ENCODE measurements at regions not wholly inside any gene's neighbourhood (a gene's known extent, or its start where the extent isn't known, plus 50 kb on each side); places are given as distances from the start of the nearest gene placed in this dataset.

DNA sequence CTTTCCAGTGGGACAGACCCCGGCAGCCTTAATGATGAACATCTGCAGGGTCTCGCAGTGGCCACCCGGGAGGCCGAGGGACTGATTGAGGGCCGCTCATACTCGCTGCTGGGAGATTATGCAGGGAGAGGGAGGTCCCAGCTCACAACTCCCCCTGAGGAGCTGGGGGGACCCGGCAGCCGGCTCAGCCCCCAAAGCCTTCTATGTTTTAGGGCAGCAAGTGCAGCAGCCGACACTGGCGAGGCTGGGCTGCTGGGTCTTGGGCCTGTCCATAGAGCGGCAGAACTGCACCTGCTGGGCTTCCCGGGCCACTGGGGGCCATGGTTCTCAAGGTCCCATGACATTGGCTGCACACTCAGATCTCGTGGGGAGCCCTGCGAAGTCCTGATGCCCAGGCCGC is 110.7 kb downstream of the RFLNA start:
- no peak overlapping the region for H3K4me3 ChIP-seq (replicated peaks; ENCODE audit: low read depth, low read length)
- DNase-seq (ENCODE audit: low read depth), result no peak
- TF ChIP-seq, protein P1, sequence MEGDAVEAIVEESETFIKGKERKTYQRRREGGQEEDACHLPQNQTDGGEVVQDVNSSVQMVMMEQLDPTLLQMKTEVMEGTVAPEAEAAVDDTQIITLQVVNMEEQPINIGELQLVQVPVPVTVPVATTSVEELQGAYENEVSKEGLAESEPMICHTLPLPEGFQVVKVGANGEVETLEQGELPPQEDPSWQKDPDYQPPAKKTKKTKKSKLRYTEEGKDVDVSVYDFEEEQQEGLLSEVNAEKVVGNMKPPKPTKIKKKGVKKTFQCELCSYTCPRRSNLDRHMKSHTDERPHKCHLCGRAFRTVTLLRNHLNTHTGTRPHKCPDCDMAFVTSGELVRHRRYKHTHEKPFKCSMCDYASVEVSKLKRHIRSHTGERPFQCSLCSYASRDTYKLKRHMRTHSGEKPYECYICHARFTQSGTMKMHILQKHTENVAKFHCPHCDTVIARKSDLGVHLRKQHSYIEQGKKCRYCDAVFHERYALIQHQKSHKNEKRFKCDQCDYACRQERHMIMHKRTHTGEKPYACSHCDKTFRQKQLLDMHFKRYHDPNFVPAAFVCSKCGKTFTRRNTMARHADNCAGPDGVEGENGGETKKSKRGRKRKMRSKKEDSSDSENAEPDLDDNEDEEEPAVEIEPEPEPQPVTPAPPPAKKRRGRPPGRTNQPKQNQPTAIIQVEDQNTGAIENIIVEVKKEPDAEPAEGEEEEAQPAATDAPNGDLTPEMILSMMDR (IDR thresholded peaks at IDR 0.05; ENCODE audit: low read length, missing control alignments), result no peak

DNA sequence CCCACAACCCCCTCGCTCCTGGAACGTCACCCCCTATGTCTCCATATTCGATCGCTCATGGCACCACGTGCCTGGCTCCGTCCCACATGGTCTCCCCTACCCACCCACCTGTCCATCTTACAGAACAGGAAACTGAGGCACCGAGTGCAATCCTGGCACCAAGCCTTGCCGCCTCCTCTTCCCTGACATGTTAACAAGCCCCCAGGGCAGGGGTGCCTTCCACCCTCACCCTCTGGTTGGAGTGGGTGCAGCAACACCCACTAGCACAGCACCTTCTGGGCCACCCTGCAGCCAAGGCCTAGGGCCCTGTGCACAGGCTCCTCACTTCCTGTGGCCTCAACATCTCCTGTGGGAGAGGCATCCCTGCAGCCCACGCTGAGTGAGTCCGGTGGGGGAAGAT is 110.3 kb downstream of the RFLNA start:
- no peak overlapping the region for H3K4me3 ChIP-seq (replicated peaks; ENCODE audit: low read depth, low read length)
- TF ChIP-seq, protein P1 (IDR thresholded peaks at IDR 0.05; ENCODE audit: low read length, missing control alignments), result no peak
- no peak for DNase-seq (ENCODE audit: low read depth)

DNA sequence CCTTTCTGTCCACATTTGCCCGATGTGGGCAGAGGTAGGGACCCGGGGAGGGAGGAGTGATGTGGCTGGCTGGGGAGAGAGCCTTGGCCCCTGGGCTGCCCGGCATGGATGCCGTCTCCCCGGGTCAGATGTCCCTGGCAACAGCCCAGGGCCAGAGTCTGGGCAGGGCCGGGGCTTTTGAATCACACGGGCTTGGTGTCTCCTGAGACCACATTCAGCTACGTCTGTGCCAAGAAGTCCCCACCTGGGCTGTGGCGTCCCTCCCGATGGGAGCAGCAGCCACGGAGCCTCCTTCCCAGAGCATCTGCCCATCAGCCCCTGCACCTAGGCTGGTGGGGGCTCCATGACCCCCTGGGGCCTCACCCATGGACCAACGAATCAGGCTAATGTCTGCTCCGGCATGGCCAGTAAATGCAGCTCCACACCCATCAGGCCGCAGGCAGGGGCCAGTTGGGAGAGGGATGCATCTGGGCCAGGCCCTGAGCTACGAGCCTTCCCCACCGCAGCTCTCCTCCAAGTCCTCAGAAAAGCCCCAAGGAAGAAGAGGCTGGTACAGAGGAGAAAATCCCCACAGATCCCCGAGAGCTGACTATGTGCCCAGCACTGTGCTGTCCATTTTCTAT is 109.4 kb downstream of the RFLNA start:
- H3K4me3 ChIP-seq (replicated peaks; ENCODE audit: low read depth, low read length), result no peak overlapping the region
- TF ChIP-seq, protein P1 (IDR thresholded peaks at IDR 0.05; ENCODE audit: low read length, missing control alignments), result no peak
- DNase-seq (ENCODE audit: low read depth), result no peak

DNA sequence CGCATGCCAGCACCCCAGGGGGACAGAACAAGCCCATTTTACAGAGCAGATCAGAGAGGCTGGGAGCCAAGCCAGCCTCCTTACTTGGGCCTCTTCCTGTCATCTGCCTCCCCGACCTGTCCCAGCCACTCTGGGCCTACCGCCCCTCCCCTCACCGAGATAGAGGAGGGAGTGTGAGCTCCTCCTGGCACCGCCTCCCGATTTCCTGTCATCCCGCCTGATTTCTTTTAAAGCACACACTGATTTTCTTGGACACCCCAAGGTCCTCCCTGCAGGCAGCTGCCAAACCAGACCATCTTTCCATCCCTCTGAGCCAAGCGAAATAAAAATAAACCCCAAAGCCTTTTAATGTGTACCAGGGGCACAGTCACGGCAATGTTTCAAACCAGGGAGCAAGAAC is 108.4 kb downstream of the RFLNA start:
- H3K4me3 ChIP-seq (replicated peaks; ENCODE audit: low read depth, low read length), result no peak overlapping the region
- TF ChIP-seq, protein P1 (IDR thresholded peaks at IDR 0.05; ENCODE audit: low read length, missing control alignments), result no peak
- DNase-seq (ENCODE audit: low read depth), result no peak

DNA sequence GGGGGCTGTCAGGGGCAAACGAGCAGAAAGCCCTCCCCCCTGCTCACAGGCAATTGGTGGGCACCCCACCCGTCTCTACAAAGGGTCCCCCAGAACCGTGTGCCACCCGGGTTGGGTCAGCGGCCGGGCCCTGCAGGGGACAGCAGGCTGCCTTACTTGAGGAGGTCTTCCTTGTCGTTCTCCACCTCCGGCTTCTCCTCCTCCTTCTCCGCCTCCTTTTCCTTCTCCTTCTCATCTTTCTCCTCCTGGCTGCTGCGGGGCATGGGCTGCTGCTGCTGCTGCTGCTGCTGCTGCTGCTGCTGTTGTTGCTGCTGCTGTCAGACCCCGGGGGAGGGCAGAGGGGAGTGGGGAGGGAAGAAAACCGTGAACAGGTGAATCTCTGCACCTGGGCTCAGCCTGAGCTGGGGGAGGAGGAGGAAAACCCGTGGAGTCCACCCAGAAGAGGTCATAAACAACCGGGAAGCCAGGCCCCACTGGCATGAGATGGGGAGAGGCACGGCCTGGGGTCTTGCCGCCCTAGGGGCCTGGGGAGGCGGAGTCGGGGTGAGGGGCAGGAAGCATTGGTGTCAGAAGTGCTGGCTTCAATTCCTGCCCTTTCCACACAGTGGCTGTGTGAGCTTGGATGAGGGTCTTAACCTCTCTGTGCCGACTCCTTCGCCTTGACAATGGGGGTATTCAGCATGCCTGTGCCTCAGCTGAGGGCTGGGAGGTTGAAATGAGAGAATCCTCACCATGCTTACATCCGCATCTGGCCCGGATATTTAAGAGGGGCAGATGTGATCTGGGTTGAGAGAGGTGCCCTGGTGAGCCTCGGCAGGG is 107.6 kb downstream of the RFLNA start:
- no peak for DNase-seq (ENCODE audit: low read depth)
- no peak overlapping the region for H3K4me3 ChIP-seq (replicated peaks; ENCODE audit: low read depth, low read length)
- TF ChIP-seq, protein P1 (IDR thresholded peaks at IDR 0.05; ENCODE audit: low read length, missing control alignments), result no peak

DNA sequence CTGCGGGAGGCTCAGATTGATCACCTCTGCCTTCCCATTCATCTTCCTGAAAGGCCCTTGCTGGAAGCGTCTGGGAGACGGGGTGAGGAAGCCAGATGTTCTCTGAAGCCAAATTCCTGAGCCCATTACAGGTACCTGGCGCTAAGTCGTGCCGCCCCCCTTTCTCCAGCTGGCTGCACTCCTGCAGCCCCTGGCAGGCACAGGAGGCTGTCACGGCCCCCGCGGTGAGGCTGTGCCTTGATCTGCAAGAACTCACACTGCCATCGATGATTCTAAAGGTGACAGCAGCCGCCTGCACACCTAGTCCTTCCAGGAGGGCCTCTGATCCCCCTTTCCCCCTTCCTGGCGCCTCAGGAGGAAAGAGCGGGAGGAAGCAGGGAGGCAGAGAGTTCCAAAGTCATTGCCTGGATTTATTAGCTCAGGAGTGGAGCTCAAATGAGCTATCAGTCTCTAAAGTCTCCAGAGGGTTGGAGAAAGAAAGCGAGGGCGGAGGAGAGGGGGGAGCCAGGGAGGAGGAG is 106.9 kb downstream of the RFLNA start:
- no peak overlapping the region for H3K4me3 ChIP-seq (replicated peaks; ENCODE audit: low read depth, low read length)
- TF ChIP-seq, protein P1 (IDR thresholded peaks at IDR 0.05; ENCODE audit: low read length, missing control alignments), result no peak
- no peak for DNase-seq (ENCODE audit: low read depth)

Measured in fibroblast of pulmonary artery (primary cell).